Thoracic aorta (tissue), 2 donors: ENCODE measurements at regions not wholly inside any gene's neighbourhood (a gene's known extent, or its start where the extent isn't known, plus 50 kb on each side); places are given as distances from the start of the nearest gene placed in this dataset.
"Not testable (repeated sequence)": the region's sequence is repeated elsewhere in the genome, so short reads cannot be mapped to it uniquely, and the experiment has no call there.

Experiments used
- ATAC-seq: fragments of 150-250 bp; one replicate; pipeline ENCODE4 v1.8.0; 2017; ENCODE audit warnings: low read depth; ENCODE audit not compliant: insufficient number of reproducible peaks, low FRiP score
- DNase-seq: peaks from one replicate; pipeline ENCODE4 v3.0.0-alpha.2; 2020; ENCODE audit warnings: low spot score
- H3K27ac ChIP-seq, 2 donors: fragments of 200-600 bp; sonication (generic); 1 replicate in 1 of 2; 2 replicates in 1 of 2; pipeline ENCODE4 v1.5.1; 2016; ENCODE audit warnings: mild to moderate bottlenecking in 2 of 2, moderate library complexity in 2 of 2
- H3K27me3 ChIP-seq: fragments of 200-600 bp; sonication (generic); replicated peaks from 2 replicates; pipeline ENCODE4 v1.6.0; 2016; ENCODE audit warnings: mild to moderate bottlenecking; ENCODE audit not compliant: insufficient read depth
- H3K36me3 ChIP-seq: fragments of 200-600 bp; sonication (generic); one replicate; pipeline ENCODE4 v1.5.1; 2016
- H3K4me1 ChIP-seq, 2 donors: fragments of 200-600 bp; sonication (generic); 1 replicate in 1 of 2; 2 replicates in 1 of 2; pipeline versions ENCODE4 v1.5.1 to v1.6.0; 2016; ENCODE audit warnings: low read depth in 2 of 2, mild to moderate bottlenecking in 1 of 2; ENCODE audit not compliant: control insufficient read depth in 1 of 2
- H3K4me3 ChIP-seq: fragments of 200-600 bp; sonication (generic); 2 replicates; pipeline ENCODE4 v1.5.1; 2016; ENCODE audit warnings: mild to moderate bottlenecking
- H3K9me3 ChIP-seq: fragments of 200-600 bp; sonication (generic); 2 replicates; pipeline ENCODE4 v1.5.1; 2016
- TF ChIP-seq, protein P1 (sequence below): fragments of 200-600 bp; sonication (generic); IDR thresholded peaks from one replicate; pipeline ENCODE4 v1.5.1; 2019; ENCODE audit warnings: antibody characterized with exemption

GRCh38 chr10:34046506-34047034 is 712.1 kb upstream of the NRP1 start:
- Histone ChIP-seq H3K27me3 (no peaks in the 10 kb centered on the region), H3K27ac (no peak overlapping the region), H3K36me3 (no peaks in the 10 kb centered on the region), H3K4me1 (no peaks in the 10 kb centered on the region), H3K4me3 (no peak overlapping the region), H3K9me3 (no peaks in the 10 kb centered on the region)
- TF ChIP-seq, protein P1, sequence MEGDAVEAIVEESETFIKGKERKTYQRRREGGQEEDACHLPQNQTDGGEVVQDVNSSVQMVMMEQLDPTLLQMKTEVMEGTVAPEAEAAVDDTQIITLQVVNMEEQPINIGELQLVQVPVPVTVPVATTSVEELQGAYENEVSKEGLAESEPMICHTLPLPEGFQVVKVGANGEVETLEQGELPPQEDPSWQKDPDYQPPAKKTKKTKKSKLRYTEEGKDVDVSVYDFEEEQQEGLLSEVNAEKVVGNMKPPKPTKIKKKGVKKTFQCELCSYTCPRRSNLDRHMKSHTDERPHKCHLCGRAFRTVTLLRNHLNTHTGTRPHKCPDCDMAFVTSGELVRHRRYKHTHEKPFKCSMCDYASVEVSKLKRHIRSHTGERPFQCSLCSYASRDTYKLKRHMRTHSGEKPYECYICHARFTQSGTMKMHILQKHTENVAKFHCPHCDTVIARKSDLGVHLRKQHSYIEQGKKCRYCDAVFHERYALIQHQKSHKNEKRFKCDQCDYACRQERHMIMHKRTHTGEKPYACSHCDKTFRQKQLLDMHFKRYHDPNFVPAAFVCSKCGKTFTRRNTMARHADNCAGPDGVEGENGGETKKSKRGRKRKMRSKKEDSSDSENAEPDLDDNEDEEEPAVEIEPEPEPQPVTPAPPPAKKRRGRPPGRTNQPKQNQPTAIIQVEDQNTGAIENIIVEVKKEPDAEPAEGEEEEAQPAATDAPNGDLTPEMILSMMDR: no peak
- no peak for DNase-seq
- ATAC-seq: no peak

- ATAC-seq (no peak), DNase-seq (no peak)
- Histone ChIP-seq H3K36me3 (no peaks in the 10 kb centered on the region), H3K4me1 (no peaks in the 10 kb centered on the region), H3K27me3 (no peaks in the 10 kb centered on the region), H3K9me3 (no peaks in the 10 kb centered on the region), H3K4me3 (no peak overlapping the region), H3K27ac (no peak overlapping the region)
- TF ChIP-seq, protein P1: no peak
Observed at GRCh38 chr10:34045571-34046190, 711.2 kb upstream of the NRP1 start.

- H3K4me1 ChIP-seq: no peaks in the 10 kb centered on the region
- TF ChIP-seq, protein P1: no peak
- H3K27me3 ChIP-seq: no peaks in the 10 kb centered on the region
- no peak overlapping the region for H3K4me3 ChIP-seq
- DNase-seq (no peak), ATAC-seq (no peak)
- no peaks in the 10 kb centered on the region for H3K9me3 ChIP-seq
- no peak overlapping the region for H3K27ac ChIP-seq
- H3K36me3 ChIP-seq: no peaks in the 10 kb centered on the region
Observed at GRCh38 chr10:34041871-34042270, 707.4 kb upstream of the NRP1 start.

DNA sequence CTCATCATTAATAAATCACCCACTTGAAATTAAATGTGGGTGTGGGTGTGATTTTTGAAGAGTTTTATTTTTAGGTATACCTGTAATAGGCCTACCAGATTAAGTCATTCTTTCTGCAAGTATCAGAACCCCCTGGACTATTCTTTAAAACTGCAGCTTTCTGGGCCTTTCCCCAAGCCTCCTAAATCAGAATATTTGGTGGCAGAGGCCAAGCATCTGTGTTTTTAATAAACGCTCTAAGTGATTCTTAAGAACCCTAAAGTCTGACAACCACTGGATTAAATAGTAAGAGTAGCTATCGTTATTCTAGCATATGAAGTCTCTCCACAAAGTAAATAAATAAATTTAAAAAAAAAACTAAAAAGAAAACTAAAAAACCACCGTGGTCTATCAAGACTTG is 703.0 kb upstream of the NRP1 start:
- no peaks in the 10 kb centered on the region for H3K4me1 ChIP-seq
- H3K36me3 ChIP-seq: no peaks in the 10 kb centered on the region
- no peak overlapping the region for H3K27ac ChIP-seq
- H3K4me3 ChIP-seq: no peak overlapping the region
- ATAC-seq (no peak), DNase-seq (no peak)
- H3K27me3 ChIP-seq: no peaks in the 10 kb centered on the region
- H3K9me3 ChIP-seq: no peaks in the 10 kb centered on the region
- TF ChIP-seq, protein P1: no peak

DNA sequence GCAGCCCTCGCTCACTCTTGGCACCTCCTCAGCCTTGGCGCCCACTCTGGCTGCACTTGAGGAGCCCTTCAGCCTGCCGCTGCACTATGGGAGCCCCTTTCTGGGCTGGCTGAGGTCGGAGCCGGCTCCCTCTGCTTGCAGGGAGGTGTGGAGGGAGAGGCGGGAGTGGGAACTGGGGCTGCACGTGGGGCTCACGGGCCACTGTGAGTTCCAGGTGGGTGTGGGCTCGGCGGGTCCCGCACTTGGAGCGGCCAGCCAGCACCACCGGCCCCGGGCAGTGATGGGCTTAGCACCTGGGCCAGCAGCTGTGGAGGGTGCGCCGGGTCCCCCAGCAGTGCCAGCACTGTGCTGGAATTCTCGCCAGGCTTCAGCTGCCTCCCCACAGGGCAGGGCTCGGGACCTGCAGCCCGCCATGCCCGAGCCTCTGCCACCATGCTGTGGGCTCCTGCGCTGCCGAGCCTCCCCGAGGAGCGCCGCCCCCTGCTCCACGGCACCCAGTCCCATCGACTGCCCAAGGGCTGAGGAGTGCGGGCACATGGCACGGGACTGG is 700.8 kb upstream of the NRP1 start:
- not testable (repeated sequence) for H3K27ac ChIP-seq, H3K4me3 ChIP-seq, DNase-seq, H3K27me3 ChIP-seq, H3K36me3 ChIP-seq, ATAC-seq, H3K9me3 ChIP-seq
- H3K4me1 ChIP-seq: peaks cover 4 to 17% of the 10 kb centered on the region in 2 donors
